ENCODE measurements at regions not wholly inside any gene's neighbourhood (a gene's known extent, or its start where the extent isn't known, plus 50 kb on each side); places are given as distances from the start of the nearest gene placed in this dataset.

DNA sequence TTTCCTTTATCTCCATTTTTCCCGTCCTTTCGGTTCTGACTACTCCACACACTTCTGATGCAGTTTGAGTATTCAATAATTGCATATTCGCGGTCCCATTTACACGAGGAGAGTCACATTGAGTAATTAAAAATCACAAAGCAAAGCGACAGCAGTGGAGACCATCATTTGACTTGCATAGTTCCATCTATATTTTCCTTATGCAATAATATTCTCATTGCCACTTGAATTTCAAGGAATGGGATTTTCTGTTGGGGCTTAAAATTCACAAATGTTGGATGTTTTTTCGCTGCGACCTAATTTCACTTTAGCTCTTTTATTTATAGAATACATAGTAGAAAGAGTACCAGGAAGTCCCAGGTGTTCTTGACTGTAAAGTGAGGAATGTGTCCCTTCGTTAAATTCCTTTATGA, 186.8 kb downstream of the ZEB2 start:
- peak overlapping the region; percentile 75 for H3K4me3 Mint-ChIP-seq
- peak overlapping the region; percentile 82 for H3K27ac Mint-ChIP-seq
- H3K9me3 Mint-ChIP-seq: peaks cover 8% of the 10 kb centered on the region
- H3K4me1 Mint-ChIP-seq: peaks cover 37% of the 10 kb centered on the region
- no peak for DNase-seq
- no peaks in the 10 kb centered on the region for H3K27me3 Mint-ChIP-seq
- H3K36me3 Mint-ChIP-seq: peaks cover 16% of the 10 kb centered on the region

DNA sequence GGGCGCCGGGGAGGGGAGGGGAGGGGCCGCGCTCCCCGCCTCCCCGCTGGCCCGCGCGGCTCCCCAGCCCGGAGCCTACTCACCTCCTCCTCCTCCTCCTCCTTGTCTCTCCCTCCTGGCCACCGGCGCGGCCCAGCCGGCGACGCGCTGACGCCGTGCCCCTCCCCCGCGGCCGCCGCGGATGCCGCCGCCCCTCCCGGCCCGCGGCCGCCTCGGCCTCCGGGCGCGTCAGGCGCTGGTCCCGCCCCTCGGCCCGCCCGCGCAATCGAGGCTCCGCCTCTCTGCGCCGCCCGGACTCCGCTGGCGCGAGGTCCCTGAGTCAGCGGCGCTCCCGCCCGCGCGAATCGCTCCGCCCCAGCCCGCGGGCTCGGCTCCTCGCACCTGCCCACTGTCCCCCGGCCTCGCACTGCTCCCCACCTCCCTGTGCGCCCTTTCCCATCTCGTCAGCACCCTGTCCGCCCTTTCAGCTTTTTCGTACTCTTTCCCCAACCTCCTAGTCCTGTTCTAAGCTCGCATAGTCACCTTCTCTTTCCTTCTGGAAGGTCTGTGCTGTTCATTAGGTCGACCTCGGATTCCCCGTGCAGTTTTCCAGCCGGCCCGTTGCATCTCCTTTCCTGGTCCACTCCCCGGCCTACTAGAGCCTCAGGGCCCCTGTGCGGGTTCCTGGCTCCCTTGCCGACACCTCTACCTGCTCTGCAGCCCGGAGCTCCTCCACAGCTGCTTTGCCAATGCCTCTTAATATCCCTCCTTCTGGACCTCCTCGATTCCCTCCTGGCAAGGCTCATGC, 187.4 kb downstream of the ZEB2 start:
- peak; percentile 96 for DNase-seq
- Mint-ChIP-seq H3K36me3 (peaks cover 18% of the 10 kb centered on the region), H3K27ac (peak overlapping the region; percentile 82), H3K9me3 (peaks cover 8% of the 10 kb centered on the region), H3K4me3 (peak overlapping the region; percentile 75), H3K4me1 (peaks cover 39% of the 10 kb centered on the region), H3K27me3 (no peaks in the 10 kb centered on the region)

DNA sequence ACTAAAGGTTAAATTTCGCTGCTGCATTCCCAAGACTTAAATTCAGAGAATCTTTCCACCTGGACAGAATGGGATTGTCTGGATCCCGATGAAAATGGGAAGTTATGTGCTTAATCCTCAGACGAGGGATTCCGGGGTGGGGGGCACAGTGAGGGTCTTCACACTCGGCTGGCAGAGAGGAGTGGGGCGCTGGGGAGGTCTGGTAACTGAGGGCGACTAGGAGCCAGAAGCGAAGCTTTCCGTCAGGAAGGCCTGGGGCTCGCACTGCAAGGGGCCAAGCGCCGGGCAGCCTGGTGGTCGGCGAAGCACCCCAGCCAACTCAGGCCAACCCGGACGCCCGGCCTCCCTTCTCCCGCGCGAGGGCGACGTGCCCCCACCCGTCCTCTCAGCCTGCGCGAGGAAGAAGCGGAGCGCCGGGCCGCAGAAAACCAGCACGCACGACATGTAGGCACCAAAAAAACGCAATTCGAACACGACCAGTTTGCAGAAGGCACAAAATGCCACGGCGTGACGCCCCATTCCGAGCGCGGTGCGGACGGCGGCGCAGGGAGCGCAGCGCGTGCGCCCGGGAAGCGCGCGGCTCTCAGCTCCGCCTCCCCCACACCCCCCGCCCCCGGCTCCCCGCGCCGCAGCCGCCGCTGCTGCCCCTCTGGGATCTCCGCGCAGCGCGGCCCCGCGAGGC, 188.1 kb downstream of the ZEB2 start:
- Mint-ChIP-seq H3K4me3 (peak overlapping the region; percentile 94), H3K36me3 (peaks cover 25% of the 10 kb centered on the region), H3K27ac (peak overlapping the region; percentile 99), H3K4me1 (peaks cover 47% of the 10 kb centered on the region), H3K27me3 (no peaks in the 10 kb centered on the region), H3K9me3 (peaks cover 8% of the 10 kb centered on the region)
- no peak for DNase-seq

DNA sequence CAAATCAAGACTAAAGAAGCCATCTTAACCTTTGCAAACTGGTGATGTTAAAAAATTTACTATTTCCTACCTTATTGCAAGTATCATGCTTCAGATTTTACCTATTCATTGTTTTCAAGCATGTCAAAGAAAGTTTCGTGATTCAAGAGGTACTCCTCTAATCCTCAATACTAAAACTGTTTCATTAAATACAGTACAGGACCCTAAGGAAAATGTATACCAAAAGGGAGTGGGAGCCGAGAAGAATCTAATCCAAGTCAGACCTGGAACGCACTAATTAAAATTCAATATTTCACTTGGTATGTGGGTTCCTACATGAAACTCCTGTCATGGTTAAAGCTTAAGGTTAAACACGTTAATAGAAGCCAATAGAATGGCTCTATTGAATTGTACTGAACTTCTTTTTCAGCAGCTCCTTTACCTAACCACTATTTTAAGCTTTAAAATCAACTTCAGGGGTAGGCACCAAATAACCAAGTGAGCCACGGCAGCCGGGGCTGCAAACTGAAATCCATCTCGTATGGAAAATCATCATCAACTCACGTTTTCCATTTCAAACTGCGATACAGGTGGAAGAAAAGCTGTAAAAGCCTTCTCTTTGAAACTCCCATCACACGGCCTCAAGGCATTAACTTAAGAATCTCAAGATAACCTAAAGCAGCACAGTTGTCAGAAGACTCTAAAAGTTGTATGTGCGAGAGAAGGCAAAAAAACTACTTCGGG, 188.8 kb downstream of the ZEB2 start:
- peaks cover 29% of the 10 kb centered on the region for H3K36me3 Mint-ChIP-seq
- peak overlapping the region; percentile 94 for H3K4me3 Mint-ChIP-seq
- peak; percentile 41 for DNase-seq
- peak overlapping the region; percentile 99 for H3K27ac Mint-ChIP-seq
- peaks cover 52% of the 10 kb centered on the region for H3K4me1 Mint-ChIP-seq
- peaks cover 6% of the 10 kb centered on the region for H3K9me3 Mint-ChIP-seq
- no peaks in the 10 kb centered on the region for H3K27me3 Mint-ChIP-seq

DNA sequence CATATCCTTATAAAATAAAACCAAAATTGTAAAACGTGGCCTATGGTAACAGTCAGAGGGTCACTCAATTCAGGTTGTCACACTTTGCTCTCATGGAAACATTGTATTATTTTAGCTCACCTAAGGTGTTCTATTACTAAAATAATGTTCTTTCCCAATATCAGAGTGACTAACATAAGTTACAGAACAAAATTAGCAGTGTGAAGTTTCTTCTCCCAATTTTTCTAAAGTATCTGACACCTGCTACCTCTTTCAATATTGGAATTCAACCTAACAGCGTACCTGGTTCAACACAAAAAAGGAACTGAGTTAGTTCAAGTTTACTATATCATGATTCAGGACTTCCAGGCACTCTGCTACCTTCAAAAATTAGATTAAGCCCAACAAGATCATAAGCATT, 190.4 kb downstream of the ZEB2 start:
- H3K9me3 Mint-ChIP-seq: peaks cover 6% of the 10 kb centered on the region
- peak overlapping the region; percentile 99 for H3K27ac Mint-ChIP-seq
- no peak for DNase-seq

DNA sequence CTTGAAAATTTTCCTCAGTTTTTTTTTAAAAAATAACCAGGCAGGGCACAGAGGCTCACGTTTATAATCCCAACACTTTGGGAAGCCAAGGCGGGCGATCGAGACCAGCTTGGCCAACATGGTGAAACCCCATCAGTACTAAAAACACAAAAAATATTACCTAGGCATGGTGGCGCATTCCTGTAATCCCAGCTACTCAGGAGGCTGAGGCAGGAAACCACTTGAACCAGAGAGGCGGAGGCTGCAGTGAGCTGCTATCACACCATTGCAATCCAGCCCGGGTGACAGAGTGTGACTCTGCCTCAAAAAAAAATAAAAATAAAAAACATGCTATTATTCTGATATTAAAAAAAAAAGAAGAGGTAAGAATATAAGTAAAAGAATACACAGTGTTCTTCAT, 191.0 kb downstream of the ZEB2 start:
- Mint-ChIP-seq H3K9me3 (peaks cover 6% of the 10 kb centered on the region), H3K36me3 (peaks cover 31% of the 10 kb centered on the region), H3K27me3 (no peaks in the 10 kb centered on the region), H3K27ac (peak overlapping the region; percentile 16), H3K4me1 (peaks cover 70% of the 10 kb centered on the region), H3K4me3 (no peak overlapping the region)
- DNase-seq: no peak

More for the DNA sequence above, 190.4 kb downstream of the ZEB2 start:
- Mint-ChIP-seq H3K4me3 (peak overlapping the region; percentile 94), H3K27me3 (no peaks in the 10 kb centered on the region), H3K36me3 (peaks cover 31% of the 10 kb centered on the region), H3K4me1 (peaks cover 65% of the 10 kb centered on the region)

DNA sequence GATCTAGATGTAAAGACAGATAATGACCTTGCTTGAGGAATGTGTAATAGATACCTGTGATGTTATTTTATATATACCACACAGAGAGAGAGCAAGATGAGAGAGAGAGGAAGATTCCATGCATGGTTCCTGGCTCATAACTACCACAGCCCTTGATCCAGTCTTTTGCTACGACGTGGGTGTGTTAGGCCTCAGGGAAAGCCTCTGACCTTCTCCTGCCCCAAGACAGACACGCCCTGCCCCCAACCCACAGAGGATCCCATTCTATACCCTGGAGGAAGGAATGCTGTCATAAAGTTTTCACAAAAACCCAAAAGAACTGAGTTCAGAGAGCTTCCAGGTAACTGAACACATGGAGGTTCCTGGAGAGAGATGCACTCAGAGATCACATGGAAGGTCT, 193.1 kb downstream of the ZEB2 start:
- no peak for DNase-seq
- no peaks in the 10 kb centered on the region for H3K27me3 Mint-ChIP-seq
- H3K4me1 Mint-ChIP-seq: peaks cover 71% of the 10 kb centered on the region
- no peak overlapping the region for H3K4me3 Mint-ChIP-seq
- H3K36me3 Mint-ChIP-seq: peaks cover 39% of the 10 kb centered on the region
- peak overlapping the region; percentile 57 for H3K27ac Mint-ChIP-seq
- H3K9me3 Mint-ChIP-seq: peaks cover 6% of the 10 kb centered on the region

DNA sequence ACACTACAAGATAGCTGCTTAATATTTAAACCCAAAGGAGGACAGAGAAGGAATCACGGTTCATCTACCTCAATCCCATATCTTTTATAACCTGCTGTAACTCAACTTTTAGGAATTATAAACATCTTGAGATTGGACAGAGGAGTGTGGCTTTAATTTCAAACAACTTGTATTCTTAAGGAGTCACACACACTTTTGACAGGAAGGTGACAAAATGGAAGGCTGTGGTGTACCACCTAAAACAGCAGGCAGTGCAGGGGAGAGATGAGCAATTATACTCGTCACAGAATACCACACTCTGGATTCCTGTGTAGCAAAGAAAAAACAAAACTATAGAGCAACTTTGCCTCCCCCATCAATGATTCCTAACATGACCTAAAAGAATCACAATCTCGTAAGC, 194.8 kb downstream of the ZEB2 start:
- peak; percentile 65 for DNase-seq
- H3K9me3 Mint-ChIP-seq: peaks cover 6% of the 10 kb centered on the region
- peaks cover 81% of the 10 kb centered on the region for H3K4me1 Mint-ChIP-seq
- H3K27me3 Mint-ChIP-seq: no peaks in the 10 kb centered on the region
- H3K27ac Mint-ChIP-seq: peak overlapping the region; percentile 98
- peak overlapping the region; percentile 63 for H3K4me3 Mint-ChIP-seq
- peaks cover 53% of the 10 kb centered on the region for H3K36me3 Mint-ChIP-seq

DNA sequence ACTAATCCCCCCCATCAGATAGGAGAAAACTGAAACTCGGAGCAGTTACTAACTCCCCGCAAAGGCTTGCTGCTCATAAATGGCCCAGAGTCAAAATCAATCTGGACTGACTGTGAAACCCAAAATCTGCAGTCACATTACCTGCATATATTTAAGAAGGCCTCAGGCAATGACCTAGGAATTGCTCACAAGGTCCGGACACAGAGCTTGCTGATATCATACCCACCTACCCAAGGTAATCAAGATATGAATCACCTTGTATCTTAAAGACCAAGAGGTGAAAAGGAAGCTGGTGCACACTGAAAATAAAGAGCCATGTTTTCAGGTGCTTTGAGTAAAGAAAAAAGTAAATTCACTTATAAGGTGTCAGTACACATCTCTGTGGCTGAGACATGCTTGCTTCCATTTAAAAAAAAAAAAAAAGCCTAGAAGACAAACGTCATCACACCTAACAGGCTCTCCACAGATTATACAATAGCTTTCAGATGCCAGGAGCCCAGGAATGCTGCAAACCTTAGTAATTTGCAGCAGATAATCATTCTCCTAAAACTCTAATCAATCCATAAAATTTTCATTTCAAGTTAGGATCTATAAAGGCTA, 195.4 kb downstream of the ZEB2 start:
- Mint-ChIP-seq H3K4me1 (peaks cover 76% of the 10 kb centered on the region), H3K27me3 (no peaks in the 10 kb centered on the region)

DNA sequence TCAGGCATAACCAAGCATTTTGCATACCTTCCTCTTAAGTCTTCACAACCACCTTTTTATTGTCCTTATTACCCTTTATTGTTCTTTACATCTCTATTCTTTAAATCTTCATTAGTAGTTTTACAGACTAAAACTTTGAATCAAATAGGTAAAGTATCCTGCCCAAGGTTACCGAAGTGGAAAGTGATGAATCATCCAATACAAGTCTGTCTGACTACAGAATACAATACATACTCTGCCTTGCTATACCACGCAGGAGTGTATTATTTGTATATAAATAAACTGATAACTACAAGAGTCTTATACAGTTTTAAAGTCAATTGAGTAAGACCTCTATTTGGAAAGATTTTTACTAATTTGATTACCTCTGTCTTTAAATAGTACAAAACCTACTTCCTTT, 196.0 kb downstream of the ZEB2 start:
- DNase-seq: no peak
- Mint-ChIP-seq H3K9me3 (peaks cover 2% of the 10 kb centered on the region), H3K4me3 (peak overlapping the region; percentile 63), H3K4me1 (peaks cover 74% of the 10 kb centered on the region), H3K27ac (peak overlapping the region; percentile 98), H3K36me3 (peaks cover 46% of the 10 kb centered on the region), H3K27me3 (no peaks in the 10 kb centered on the region)

More for the DNA sequence above, 195.4 kb downstream of the ZEB2 start:
- Mint-ChIP-seq H3K4me3 (peak overlapping the region; percentile 63), H3K27ac (peak overlapping the region; percentile 98), H3K9me3 (peaks cover 3% of the 10 kb centered on the region), H3K36me3 (peaks cover 48% of the 10 kb centered on the region)
- peak; percentile 13 for DNase-seq

DNA sequence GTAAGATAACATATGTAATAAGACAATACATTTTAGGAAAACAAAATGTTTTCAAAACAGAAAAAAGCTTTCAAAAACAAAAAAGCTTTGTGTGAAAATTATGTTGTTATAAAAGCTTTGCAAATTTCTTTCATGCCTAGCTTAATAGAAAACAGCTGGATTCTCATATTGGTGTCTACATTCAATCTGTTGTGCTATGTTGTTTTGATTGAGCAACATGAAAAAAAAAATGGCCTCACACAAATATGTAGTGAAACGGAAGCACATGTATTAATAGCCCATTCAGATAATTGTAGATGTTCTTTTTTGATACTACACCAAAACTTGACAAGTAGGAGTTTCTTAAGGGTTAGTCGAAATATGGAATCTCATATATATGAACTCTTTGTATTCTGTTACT, 197.5 kb downstream of the ZEB2 start:
- Mint-ChIP-seq H3K9me3 (no peaks in the 10 kb centered on the region), H3K4me1 (peaks cover 65% of the 10 kb centered on the region), H3K27ac (no peak overlapping the region), H3K4me3 (no peak overlapping the region), H3K27me3 (no peaks in the 10 kb centered on the region), H3K36me3 (peaks cover 42% of the 10 kb centered on the region)
- no peak for DNase-seq

DNA sequence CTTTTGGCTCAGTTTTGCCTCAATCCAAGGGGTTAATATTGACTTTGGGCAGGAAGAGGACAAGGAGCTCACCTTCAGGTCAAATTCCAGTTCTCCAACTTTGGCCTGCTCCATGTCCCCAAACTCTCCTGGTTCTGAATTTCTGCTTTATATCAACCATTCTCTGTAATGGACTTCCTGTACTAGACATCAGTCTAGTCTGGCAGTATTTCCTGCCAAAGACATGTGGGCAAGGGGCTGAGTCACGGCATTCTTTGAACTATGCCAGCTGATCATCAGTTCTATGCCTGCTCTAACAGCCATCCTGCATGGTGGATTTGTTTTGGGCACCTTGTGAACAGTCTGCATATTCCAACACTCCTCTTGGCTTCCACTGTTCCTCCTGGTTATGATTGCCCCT, 199.4 kb downstream of the ZEB2 start:
- H3K4me3 Mint-ChIP-seq: peak overlapping the region; percentile 32
- H3K4me1 Mint-ChIP-seq: peaks cover 51% of the 10 kb centered on the region
- H3K36me3 Mint-ChIP-seq: peaks cover 35% of the 10 kb centered on the region
- H3K9me3 Mint-ChIP-seq: peaks cover 4% of the 10 kb centered on the region
- no peaks in the 10 kb centered on the region for H3K27me3 Mint-ChIP-seq
- DNase-seq: peak; percentile 42
- peak overlapping the region; percentile 83 for H3K27ac Mint-ChIP-seq

DNA sequence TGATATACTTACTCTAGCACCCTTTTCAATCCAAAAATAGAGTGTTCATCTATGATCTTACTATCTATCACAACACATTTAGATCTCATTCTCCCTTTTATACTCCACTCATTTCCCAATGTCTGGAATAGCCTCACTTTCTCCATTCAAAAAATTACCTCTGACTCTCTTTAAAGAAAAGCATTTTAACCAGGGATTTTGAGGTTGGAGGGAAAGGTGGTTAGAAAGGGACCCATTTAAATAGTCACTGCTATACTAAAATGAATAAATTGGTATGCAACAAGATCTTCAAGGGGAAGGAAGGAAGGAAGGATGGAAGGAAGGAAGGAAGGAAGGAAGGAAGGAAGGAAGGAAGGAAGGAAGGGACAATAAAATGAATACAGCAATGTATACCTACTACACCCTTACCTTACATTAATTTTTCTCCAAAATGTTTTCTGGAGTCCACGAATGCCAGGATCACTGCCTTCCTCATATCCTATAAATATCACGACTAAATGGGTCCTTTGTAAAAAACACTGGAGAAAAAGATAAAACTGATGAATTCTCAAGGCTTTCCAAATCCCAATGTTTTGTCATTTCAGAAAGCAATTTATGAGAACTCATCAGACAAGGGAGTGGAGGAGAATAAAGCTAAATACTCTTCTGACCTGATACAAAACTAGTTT, 202.7 kb downstream of the ZEB2 start:
- Mint-ChIP-seq H3K4me1 (peaks cover 23% of the 10 kb centered on the region), H3K27me3 (no peaks in the 10 kb centered on the region), H3K36me3 (peaks cover 44% of the 10 kb centered on the region), H3K4me3 (no peak overlapping the region), H3K27ac (no peak overlapping the region), H3K9me3 (peaks cover 17% of the 10 kb centered on the region)
- DNase-seq: no peak

DNA sequence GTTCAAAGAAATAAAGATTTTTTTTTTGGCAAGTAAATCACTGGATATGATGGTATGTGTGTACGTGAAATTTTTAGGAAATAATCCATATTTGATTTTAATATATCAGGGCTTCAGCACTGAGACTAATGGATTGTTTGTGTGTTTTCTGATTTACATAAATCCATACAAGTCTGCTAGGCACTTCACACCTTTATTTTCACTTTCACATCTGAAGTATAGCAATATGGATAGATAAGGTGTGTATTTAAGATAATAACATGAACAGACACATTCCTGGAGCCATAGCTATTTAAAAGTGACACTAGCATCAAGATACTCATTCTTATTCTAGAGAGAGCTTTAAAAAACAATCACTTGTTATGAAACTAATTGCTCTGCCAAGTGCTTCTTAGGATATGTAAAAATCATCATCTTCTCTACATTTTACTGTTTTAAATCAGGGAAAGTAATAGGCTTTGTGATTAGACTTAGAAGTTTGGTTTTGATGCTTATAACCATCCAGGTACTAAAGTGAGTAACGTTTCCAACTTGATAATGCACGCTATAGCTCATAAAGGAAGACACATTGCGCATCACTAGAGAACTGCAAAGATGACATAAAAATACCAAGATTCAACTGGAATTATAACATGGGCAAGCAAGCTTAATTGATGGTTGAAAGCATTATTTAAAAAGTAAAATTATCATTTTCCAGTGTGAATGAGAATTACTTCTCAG, 208.9 kb downstream of the ZEB2 start:
- Mint-ChIP-seq H3K4me1 (peaks cover 15% of the 10 kb centered on the region), H3K4me3 (no peak overlapping the region), H3K9me3 (peaks cover 30% of the 10 kb centered on the region), H3K27ac (no peak overlapping the region), H3K27me3 (no peaks in the 10 kb centered on the region), H3K36me3 (peaks cover 39% of the 10 kb centered on the region)
- no peak for DNase-seq
